ENCODE measurements at regions not wholly inside any gene's neighbourhood (a gene's known extent, or its start where the extent isn't known, plus 50 kb on each side); places are given as distances from the start of the nearest gene placed in this dataset.
A peak's percentile ranks its signal among the peaks of the same experiment; 100 is the strongest.

GRCh38 chr2:122736279-122736678 is 980.8 kb downstream of the TSN start:
- no peak for FAIRE-seq
- no peak for DNase-seq (ENCODE audit: insufficient read length, low spot score)

GRCh38 chr2:122737429-122738077 is 982.1 kb downstream of the TSN start:
- FAIRE-seq, result peak; percentile 18
- no peak for DNase-seq (ENCODE audit: insufficient read length, low spot score)

DNA sequence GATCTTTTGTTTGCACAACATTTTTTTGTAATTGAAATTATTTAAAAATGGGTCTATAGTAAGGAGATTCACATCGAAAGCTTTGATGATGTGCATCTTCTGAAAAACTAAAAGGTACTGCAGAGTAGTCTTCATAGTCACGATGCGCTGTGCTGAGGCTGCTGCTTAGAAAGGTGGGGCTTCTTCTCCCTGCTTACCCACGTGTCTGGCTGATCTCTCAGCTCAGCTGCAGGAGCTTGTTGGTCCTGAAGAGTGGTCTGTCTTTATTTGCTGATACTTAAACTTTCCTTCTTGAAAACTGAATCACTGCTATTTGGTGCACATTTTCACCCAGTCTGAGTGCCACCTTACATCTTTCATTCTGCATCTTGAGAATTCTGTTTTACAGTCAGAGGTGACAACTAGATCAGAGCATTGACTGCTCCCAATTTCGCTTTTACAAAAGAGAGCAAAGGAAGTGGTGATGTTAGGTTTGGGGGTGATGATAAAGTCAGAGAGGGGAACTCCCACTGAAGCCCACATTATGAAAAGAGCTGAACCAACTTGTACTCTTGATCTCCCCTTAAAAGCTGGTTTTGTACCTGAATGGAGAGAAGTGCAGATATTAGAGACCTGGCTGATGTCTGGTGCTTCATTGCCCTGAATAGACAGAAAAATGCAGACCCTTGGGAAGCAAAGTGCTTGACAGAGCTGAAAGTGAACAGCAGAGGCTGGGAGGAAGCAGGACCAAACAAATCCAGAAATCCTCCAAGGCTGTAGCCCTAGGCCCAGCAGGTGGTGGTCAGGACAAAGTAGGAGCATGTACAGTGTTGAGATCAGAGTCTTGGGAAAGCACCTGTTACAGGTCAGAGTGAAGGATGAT is 984.5 kb downstream of the TSN start:
- DNase-seq (ENCODE audit: insufficient read length, low spot score) (no peak), FAIRE-seq (no peak)

DNA sequence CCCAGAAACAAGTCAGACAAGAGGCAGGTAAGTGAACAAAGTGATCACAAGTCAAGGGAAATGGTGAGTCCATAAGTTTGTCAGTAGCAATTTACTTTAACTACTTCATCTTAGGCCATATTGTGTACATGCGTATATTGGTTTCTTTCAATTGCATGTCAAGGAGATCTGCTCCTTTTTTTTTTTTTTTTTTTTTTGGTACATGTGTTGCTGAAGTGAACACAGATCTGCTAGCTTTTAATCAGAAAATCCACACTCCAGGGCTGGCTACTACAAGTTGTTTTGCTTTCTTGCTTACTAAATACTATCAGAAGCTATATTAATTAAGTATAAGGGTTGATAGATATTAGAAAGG is 985.1 kb downstream of the TSN start:
- FAIRE-seq, result no peak
- no peak for DNase-seq (ENCODE audit: insufficient read length, low spot score)

DNA sequence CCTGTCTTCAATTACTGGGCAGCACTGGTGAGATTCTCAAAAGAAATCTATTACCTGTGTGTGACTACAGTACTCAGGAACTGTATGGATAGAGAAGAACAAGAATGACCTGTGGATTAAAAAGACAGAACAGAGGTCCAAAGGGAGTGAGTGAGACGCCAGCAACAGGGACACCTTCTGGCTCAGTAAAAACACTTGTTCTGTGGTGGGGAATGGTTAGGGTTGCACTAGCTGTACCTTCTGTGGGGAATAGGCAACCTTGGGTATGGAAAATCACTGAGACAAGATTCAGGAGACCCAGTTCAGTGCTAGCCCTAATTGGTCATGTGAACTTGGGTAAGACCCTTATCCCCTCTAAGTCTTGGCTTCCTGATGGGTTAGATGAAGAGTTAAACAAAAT is 986.0 kb downstream of the TSN start:
- no peak for FAIRE-seq

DNA sequence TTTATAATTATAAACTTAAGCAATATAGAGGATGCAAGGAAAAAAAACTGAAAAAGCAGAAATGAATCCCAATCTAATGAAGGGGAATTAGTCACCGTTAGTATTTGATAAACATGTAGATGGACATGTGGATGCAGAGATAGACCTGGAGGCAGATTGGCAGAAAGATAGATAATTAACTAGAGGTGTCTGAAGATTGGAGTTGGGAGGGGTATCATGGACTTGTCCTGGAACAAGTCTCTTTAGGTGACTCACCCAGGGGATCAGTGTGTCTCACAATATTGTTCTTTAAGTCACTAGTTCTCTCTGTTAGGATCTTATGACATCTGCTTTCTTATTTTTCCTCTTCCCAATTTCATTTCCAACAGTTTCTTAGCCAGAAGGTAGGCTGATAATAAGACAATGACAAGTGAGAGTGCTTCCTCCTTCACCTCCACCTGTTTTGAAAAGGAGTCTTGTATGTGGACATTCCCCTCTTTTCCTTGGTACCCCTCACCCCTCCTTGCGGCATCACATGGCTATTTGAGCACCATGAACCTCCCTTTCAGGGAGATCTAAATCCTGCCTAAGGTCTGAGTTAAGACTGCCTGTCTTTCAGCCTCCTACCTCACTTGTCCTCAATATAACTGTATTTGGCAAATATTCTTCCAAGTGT is 987.7 kb downstream of the TSN start:
- FAIRE-seq (no peak), DNase-seq (ENCODE audit: insufficient read length, low spot score) (no peak)

More for the DNA sequence above, 986.0 kb downstream of the TSN start:
- DNase-seq (ENCODE audit: insufficient read length, low spot score), result no peak

DNA sequence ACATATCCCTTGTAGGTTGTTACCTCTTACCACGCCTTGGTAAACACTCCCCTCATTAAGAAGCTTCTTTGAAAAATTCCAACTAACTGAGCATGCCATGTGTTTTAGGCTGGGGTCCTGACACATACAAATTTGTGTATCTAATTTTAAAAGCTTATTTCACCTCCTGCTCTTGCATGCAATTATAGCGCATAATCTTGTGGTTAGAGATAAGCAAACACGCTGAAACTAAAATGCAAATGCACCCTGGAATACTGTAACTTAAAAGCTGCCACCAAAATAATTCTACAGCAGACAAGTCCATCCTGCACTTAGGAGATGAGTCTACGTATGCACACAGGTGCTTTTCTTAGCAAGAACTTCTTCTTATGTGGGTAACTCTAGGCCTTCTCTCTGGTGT is 990.2 kb downstream of the TSN start:
- no peak for DNase-seq (ENCODE audit: insufficient read length, low spot score)
- FAIRE-seq, result no peak

DNA sequence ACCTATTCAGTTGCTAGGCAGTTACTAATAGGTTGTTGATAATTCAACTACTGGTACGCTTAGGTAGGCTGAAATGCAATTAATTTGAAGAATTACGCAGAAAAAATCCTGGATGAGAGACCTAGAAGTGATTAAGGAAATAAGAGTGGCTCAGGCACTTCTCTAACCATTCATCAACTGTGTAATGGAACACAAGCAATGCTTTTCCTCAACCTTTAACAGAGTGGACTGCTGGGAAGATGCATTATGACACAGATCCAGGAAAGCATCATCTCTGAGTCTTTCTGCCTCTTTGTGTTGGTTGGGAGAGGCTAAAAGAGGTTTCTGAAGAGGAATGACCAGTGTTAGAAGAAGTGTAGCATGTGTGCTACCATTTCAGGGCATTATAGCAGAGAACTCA is 992.2 kb downstream of the TSN start:
- FAIRE-seq (no peak), DNase-seq (ENCODE audit: insufficient read length, low spot score) (no peak)

DNA sequence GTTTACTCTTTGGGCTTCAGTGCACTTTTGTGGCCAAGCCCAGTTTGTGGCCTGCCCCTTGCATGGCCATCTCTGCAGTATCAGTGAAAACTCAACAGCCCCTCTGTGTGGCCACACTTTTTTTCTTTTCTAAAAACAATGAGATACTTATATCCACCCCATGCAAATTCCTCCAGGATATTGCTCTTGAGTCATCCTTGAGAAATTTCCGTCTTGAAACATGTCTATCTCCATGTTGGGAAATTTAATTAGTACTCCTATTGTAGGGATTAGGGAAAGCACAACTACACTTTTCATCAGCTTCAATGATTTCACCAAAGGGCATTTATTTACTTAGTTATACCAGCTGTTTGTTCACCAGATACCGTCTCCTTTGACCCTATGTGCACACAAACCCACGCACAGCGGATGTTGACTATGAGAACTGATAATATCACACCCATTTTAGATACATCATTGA is 993.1 kb downstream of the TSN start:
- DNase-seq (ENCODE audit: insufficient read length, low spot score), result no peak
- FAIRE-seq, result no peak

GRCh38 chr2:122749405-122749804 is 994.0 kb downstream of the TSN start:
- DNase-seq (ENCODE audit: insufficient read length, low spot score) (no peak), FAIRE-seq (no peak)

DNA sequence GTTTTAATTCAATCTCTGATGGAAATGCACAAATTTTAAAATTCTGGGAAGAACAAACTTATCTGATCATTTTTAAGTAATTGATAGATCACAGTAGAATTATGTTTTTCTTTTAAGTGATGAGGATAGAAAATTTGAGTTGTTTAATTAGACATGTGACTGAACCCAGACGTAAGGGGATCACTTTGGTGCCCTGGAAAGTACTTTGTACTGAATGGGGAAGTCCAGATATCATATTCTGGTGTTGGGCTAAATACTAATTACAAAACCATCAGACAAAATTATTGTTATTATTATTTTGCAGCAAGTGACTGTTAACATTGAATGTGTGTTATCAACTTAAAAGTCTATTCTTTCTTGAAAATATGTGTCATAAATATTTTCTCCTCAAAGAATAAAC is 994.6 kb downstream of the TSN start:
- DNase-seq (ENCODE audit: insufficient read length, low spot score) (no peak), FAIRE-seq (no peak)

- FAIRE-seq, result no peak
- no peak for DNase-seq (ENCODE audit: insufficient read length, low spot score)
Measured at GRCh38 chr2:122750808-122751207, 995.4 kb downstream of the TSN start.

GRCh38 chr2:122753336-122753735 is 997.9 kb downstream of the TSN start:
- no peak for FAIRE-seq
- no peak for DNase-seq (ENCODE audit: insufficient read length, low spot score)

DNA sequence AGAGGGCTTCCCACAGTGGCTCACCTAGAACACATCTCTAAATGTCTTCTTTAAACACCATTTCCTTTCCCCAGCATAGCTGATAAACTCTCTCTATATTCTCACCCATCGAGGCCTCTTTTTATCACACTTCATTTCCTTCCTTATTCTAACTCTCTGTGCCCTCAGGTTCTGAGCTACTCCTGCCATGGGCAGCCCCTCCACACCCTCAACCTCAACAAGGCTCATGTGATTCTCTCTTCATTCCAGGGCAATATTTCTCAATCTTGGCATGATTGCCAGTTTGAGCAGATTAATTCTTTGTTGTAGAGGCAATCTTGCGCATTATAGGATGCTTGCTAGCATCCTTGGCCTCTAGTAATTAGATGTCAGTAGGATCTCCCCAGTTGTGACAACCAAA is 999.1 kb downstream of the TSN start:
- FAIRE-seq, result no peak
- DNase-seq (ENCODE audit: insufficient read length, low spot score), result no peak

DNA sequence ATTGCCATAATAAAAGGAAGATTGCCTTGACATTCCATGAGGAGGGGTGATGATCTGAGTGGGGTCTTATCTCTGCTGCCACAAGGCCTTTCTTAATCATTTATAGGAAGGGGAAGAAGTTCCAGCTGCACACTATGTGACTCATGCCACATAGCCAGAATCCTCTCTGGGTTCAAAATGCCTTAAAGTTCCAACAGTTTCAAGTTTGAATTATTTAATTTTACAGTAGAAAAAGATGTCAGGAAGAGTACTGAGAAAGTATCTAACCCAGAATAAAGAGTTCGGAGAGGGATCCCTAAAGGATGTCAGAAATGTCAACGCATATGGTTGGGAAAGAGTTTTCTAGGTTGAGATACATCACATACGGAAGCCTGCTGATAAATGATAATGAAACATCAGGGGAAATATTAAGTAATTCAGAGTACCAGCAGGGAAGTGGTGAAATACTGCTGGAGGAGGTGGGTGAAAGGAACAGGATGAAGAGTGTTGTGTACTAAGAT is 999.9 kb downstream of the TSN start:
- DNase-seq (ENCODE audit: insufficient read length, low spot score), result no peak
- no peak for FAIRE-seq

- DNase-seq (ENCODE audit: insufficient read length, low spot score), result no peak
- no peak for FAIRE-seq
Measured at GRCh38 chr2:122758967-122759366, 1003.5 kb downstream of the TSN start.

- FAIRE-seq, result no peak
- no peak for DNase-seq (ENCODE audit: insufficient read length, low spot score)
Measured at GRCh38 chr2:122764014-122764413, 1008.6 kb downstream of the TSN start.

DNA sequence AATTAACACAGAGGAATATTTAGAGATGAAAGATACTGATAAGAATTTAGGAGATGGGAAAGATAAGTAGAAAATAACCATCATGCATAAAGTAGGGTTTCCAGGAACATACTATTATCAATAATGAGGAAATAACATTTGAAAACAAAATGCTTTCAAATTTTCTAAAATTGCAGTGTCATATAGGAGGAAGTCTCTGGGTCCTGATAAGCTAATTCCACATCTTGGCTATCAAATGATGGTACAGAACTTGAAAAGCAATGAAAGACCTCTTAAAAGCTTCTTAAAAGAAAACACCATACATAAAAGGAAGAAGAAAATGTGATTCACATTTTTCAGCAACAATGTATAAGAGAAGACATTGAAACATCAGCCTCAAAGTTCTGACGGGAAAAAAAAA is 1024.8 kb downstream of the TSN start:
- DNase-seq (ENCODE audit: insufficient read length, low spot score) (no peak), FAIRE-seq (no peak)

GRCh38 chr2:122794100-122794499 is 1038.6 kb downstream of the TSN start:
- no peak for FAIRE-seq
- no peak for DNase-seq (ENCODE audit: insufficient read length, low spot score)

- DNase-seq (ENCODE audit: insufficient read length, low spot score) (no peak), FAIRE-seq (no peak)
Measured at GRCh38 chr2:122795763-122796162, 1040.3 kb downstream of the TSN start.

GRCh38 chr2:122799391-122799790 is 1043.9 kb downstream of the TSN start:
- no peak for FAIRE-seq
- DNase-seq (ENCODE audit: insufficient read length, low spot score), result no peak

DNA sequence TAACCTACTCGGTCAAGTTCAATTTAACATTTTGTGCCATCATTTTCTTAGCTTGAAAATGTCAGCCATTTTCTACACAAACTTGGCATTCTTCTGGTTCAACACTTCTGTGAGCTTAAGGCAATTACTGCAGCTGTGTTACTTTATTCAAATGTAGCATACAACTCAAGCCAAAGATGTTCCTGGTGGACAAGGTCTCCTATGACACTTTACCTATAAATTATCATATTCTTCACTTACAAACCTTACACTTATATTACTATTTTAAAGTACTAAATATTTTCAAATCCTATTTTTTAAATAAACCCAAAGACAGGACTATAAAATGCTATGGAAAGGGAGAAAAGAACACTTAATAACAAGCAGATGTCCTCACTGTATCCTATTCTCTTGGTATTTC is 1045.3 kb downstream of the TSN start:
- DNase-seq (ENCODE audit: insufficient read length, low spot score), result no peak
- no peak for FAIRE-seq
